SKM-1 treated with dmso at 0.1 percent for 144 hours (cell line): ENCODE measurements at regions not wholly inside any gene's neighbourhood (a gene's known extent, or its start where the extent isn't known, plus 50 kb on each side); places are given as distances from the start of the nearest gene placed in this dataset.
"Not testable (repeated sequence)": the region's sequence is repeated elsewhere in the genome, so short reads cannot be mapped to it uniquely, and the experiment has no call there.

Experiments
- DNase-seq: peaks from one replicate; lab custom pipeline; 2025; ENCODE audit not compliant: unreplicated experiment; lab: John Stamatoyannopoulos, UW

DNA sequence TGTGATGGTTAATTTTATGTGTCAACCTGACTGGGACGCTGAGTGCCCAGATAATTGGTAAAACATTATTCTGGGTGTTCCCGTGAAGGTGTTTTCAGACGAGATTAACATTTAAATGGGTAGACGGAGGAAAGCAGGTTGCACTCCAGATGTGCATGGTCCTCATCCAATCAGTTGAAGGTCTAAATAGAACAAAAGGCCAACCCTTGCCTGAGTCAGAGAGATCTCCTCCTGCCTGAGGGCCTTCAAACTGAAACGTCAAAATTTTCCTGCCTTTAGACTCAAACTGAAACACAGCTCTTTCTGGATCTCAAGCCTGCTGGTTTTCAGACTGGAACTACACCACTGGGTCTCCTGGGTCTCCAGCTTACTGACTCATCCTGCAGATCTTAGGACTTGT, 73.5 kb downstream of the NPIPA8 start:
- not testable (repeated sequence) for DNase-seq

GRCh38 chr16:18261848-18262247, 74.7 kb downstream of the NPIPA8 start:
- not testable (repeated sequence) for DNase-seq

DNA sequence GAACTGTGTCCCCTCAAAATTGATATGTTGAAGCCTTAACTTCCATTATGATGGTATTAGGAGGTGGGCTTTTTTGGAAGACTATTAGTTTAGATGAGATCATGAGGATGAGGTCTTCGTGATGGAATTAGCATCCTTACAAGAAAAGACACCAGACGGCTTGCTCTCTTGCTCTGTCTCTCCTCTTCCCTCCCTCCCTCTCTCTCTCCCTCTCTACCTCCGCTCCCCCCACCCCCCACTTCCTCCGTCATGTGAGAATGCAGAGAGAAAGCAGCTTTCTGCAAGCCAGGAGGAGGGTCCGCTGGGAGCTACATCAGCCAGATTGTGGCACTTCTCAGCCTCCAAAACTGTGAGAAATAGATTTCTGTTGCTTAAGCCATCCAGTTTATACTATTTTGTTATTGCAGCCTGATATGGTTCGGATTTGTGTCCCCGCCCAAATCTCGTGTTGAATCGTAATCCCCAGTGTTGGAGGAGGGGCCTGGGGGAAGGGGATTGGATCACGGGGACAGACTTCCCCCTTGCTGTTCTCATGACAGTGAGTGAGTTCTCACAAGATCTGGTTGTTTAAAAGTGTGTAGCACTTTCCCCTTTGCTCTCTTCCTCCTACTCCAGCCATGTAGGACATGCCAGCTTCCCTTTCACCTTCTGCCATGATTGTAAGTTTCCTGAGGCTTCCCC, 76.9 kb downstream of the NPIPA8 start:
- DNase-seq: not testable (repeated sequence)

GRCh38 chr16:18252943-18253342, 83.6 kb downstream of the NPIPA8 start:
- not testable (repeated sequence) for DNase-seq

GRCh38 chr16:18230505-18230904, 106.0 kb downstream of the NPIPA8 start:
- DNase-seq: not testable (repeated sequence)

DNA sequence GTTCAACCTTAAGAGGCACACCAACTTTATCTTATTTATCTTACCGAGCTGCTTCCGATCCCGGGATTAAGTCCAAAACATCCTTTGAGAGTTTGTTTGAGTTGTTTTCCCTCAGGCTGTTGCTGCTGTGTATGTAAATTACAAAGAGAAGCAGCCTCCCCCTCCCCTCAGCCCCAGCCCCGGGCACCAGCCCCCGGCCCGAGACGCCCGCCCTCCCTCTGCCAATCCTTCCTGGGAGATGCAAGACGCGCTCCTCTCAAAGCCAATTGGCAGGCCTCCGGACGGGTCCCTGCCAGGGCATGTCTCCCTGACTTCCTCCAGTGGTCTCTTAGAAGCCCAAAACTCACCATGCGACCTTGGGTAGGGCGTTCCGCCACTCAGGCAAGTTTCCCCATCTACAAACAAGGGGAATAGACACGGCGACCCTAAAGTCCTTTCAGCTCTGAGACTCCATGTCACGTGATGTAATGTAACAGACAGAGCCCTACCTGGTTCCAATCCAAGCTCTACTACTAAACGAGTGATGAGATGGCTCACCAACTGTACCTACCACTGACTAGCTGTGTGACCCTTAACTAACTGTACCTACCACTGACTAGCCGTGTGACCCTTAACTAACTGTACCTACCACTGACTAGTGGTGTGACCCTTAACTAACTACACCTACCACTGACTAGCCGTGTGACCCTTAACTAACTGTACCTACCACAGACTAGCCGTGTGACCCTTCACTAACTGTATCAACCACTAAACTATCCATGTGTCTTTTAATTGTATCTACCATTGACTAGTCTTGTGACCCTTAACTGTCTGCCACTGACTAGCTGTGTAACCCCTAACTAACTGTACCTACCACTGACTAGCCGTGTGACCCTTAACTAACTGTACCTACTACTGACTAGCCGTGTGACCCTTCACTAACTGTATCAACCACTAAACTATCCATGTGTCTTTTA, 114.2 kb downstream of the NPIPA8 start:
- DNase-seq: not testable (repeated sequence)

DNA sequence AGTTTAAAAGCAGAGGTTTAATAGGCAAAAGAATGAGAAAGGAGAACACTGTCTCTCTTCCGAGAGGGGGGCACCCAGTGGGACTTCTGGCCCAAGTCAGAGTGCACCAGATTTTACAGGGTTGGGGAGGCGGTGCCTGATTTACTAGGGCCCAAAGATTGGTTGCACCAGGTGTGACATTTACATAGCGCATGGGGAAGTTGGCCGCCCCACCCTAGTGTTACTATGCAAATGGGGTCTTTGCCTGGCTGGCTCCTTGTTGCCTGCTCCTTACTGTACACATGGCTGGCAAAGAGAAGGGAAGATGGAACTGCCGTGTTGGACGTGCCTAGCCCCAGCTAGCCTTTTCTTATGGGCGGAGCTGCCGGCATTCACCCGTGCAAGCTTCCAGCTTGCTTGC, 118.8 kb downstream of the NPIPA8 start:
- not testable (repeated sequence) for DNase-seq

DNA sequence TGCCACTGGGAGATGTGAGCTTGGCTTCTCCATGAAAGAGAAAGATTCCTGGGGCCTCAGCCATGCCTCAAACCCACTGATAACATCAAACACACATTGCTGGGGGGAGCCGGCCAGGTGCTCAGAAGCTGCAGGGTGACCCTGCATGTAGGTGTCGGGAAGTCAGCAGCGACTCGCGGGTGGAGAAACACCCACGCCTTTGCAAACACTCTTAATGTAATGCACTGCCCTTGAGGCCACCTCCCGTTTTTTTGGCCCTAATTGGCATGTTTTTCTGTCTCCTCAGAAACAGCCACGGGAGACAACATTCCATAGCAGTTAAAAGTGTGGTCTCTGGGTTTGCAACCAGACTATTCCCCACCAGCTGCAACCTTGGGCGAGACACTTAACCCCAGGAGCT, 119.7 kb downstream of the NPIPA8 start:
- not testable (repeated sequence) for DNase-seq

DNA sequence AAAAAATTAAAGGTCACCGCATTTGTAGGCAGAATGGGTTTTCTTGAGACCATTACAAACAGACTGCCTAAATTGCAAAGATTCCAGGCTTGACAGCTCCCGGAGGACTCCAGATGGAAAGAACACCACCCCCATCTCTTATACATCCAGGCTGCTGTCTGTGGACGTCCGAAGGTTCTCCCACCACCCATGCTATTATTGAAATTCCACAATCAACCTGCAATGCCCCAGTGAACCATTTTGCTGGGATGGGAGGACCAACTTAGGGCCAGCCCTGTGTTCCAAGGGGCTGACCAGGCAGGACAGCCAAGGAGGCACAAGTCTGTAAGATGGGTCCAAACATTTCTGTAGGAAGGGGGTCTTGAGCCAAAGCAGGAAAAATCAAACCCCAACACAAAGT, 122.7 kb downstream of the NPIPA8 start:
- DNase-seq: not testable (repeated sequence)

DNA sequence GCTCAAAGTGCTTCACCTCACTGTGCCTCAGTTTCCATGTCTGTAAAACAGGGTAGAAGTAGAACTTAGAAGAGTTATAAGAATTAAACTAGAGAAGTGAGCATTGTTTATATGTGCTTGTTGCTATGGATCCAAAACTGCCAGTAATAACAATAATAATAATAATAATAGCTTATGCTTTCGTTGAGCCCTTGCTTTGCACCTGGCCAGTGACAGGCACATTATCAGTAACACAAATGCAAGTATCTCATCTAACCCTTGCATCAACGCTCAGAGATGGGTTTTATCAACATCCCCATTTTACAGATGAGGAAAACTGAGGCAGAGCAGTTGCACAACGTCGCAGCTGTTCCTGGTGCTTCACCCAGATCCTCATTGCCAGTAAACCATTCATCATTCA, 125.0 kb downstream of the NPIPA8 start:
- DNase-seq: not testable (repeated sequence)

GRCh38 chr16:18204786-18205185, 131.8 kb downstream of the NPIPA8 start:
- not testable (repeated sequence) for DNase-seq

DNA sequence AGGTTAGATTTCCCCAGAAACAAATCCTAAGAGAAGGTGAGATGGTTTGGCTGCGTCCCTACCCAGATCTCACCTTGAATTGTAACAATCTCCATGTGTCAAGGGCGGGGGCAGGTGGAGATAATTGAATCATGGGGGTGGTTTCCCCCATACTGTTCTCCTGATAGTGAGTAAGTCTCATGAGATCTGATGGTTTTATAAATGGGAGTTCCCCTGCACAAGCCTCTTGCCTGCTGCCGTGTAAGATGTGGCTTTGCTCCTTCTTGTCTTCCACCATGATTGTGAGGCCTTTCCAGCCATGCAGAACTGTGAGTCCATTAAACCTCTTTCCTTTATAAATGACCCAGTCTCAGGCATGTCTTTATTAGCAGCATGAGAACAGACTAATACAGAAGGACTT, 132.2 kb downstream of the NPIPA8 start:
- not testable (repeated sequence) for DNase-seq

DNA sequence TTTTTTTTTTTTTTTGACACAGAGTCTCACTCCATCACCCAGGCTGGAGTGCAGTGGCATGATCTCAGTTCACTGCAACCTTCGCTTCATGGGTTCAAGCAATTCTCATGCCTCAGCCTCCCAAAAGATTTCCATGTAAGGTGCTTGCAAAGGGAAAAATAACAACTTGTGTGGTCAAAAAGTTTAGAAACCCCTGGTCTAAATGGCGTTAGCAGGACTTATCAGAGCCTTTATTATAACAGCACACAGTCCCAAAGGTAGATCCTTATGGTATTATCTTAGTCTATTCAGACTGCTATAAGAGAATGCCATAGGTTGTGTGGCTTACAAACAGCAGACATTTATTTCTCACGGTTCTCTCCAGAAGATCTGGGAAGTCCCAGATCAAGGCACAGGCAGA, 135.0 kb downstream of the NPIPA8 start:
- not testable (repeated sequence) for DNase-seq

DNA sequence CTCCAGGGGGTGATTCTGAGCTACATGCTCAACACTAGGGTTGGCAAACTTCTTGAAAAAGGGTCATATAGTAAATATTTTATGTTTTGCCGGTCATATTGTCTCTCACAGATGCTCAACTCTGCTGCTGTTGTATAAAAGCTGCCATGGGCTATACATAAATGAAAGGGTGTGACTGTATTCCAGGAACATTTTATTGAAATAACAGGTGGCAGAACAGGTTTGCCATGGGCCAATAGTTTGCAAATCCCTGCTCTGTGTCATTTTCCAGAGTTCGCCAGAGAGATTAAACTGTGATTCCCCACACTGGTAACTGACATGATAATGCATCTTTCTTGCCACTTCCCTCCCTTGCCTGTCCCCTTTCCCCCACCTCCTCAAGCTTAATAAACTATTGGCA, 144.1 kb downstream of the NPIPA8 start:
- not testable (repeated sequence) for DNase-seq

GRCh38 chr16:18190179-18190578, 146.4 kb downstream of the NPIPA8 start:
- DNase-seq: not testable (repeated sequence)

DNA sequence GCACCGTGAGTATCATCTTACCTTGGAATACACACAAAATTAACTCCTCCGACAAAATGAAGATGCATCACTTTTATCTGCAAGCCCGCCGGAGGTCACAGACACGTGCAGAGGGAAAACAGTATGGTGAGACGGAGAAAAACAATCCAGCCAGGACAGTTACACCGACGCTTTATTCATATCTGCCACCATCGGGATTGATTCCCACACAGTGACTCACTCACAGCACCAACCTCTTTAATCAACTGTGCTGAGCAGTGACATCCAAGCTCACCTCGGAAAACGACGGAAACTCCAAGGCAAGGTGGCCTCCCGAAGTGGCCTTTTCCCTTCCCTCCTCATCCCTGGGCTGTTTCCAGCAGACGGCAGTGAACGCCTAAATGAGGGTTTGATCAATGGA, 151.8 kb downstream of the NPIPA8 start:
- not testable (repeated sequence) for DNase-seq

- not testable (repeated sequence) for DNase-seq
Measured at GRCh38 chr16:18181028-18181427, 155.5 kb downstream of the NPIPA8 start.

DNA sequence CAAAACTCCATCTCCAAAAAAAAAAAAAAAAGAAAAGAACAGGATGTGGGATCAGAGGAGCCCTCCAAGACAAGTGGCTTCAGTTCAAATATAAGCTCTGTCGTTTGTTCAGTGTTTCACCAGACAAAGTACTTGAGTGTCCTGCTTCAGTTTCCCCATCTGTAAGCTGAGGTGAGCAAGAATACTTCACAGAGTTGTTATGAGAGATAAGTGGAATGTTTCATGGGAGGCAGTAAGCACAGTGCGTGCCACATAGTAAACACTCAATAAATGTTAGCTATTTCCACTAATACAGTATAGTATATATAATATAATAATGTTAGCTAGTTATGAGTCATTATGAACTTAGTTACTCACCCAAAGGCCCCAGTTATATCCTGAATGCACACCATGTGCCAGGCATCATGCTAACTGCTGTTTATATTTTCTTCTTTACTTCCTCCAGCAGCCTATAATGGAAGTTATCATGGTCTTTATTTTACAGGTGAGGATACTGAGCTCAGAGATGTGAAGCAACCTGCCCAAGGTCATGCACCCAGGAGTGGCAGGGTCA, 162.5 kb downstream of the NPIPA8 start:
- DNase-seq: not testable (repeated sequence)

GRCh38 chr16:18162293-18162692, 174.2 kb downstream of the NPIPA8 start:
- DNase-seq: not testable (repeated sequence)

- DNase-seq: not testable (repeated sequence)
Measured at GRCh38 chr16:18161224-18161623, 175.3 kb downstream of the NPIPA8 start.

DNA sequence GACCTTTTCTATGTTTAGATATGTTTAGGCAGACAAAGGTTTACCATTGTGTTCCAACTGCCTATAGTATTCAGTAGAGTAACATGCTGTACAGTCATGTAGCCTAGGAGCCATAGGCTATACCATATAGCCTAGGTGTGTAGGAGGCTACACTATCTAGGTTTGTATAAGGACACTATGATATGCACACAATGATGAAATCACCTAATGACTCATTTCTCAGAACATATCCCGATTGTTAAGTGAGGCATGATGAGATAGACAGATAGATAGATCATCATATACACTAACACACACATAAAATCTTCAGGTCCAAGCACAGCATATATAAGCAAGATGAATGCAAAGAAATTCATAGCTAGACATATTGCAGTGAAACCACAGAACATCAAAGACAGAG, 177.4 kb downstream of the NPIPA8 start:
- DNase-seq: not testable (repeated sequence)

GRCh38 chr16:18157854-18158253, 178.7 kb downstream of the NPIPA8 start:
- not testable (repeated sequence) for DNase-seq
